ENCODE measurements at regions not wholly inside any gene's neighbourhood (a gene's known extent, or its start where the extent isn't known, plus 50 kb on each side); places are given as distances from the start of the nearest gene placed in this dataset.

- no peak for ATAC-seq
- no peak for TF ChIP-seq OSR1 (CRISPR knock-in tag; IDR thresholded peaks at IDR 0.05)
- TF ChIP-seq, protein P1, sequence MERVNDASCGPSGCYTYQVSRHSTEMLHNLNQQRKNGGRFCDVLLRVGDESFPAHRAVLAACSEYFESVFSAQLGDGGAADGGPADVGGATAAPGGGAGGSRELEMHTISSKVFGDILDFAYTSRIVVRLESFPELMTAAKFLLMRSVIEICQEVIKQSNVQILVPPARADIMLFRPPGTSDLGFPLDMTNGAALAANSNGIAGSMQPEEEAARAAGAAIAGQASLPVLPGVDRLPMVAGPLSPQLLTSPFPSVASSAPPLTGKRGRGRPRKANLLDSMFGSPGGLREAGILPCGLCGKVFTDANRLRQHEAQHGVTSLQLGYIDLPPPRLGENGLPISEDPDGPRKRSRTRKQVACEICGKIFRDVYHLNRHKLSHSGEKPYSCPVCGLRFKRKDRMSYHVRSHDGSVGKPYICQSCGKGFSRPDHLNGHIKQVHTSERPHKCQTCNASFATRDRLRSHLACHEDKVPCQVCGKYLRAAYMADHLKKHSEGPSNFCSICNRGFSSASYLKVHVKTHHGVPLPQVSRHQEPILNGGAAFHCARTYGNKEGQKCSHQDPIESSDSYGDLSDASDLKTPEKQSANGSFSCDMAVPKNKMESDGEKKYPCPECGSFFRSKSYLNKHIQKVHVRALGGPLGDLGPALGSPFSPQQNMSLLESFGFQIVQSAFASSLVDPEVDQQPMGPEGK (CRISPR knock-in tag; IDR thresholded peaks at IDR 0.05; ENCODE audit: borderline replicate concordance), result no peak
- no peak for TF ChIP-seq BACH2 (CRISPR knock-in tag; IDR thresholded peaks at IDR 0.05; ENCODE audit: borderline replicate concordance)
- no peak for TF ChIP-seq ZFP3 (CRISPR knock-in tag; IDR thresholded peaks at IDR 0.05)
- no peak for TF ChIP-seq PPARA (CRISPR knock-in tag; IDR thresholded peaks at IDR 0.05; ENCODE audit: borderline replicate concordance)
- TF ChIP-seq ARNTL (CRISPR knock-in tag; IDR thresholded peaks at IDR 0.05; ENCODE audit: borderline replicate concordance, low read depth), result no peak
- TF ChIP-seq ESRRG (CRISPR knock-in tag; IDR thresholded peaks at IDR 0.05), result no peak
- TF ChIP-seq ZFP30 (CRISPR knock-in tag; IDR thresholded peaks at IDR 0.05), result no peak
- TF ChIP-seq GLIS3 (CRISPR knock-in tag; IDR thresholded peaks at IDR 0.05), result no peak
- TF ChIP-seq CREB5 (CRISPR knock-in tag; IDR thresholded peaks at IDR 0.05; ENCODE audit: low read depth), result no peak
- no peak for TF ChIP-seq ZNF70 (CRISPR knock-in tag; IDR thresholded peaks at IDR 0.05)
- TF ChIP-seq ISL1 (CRISPR knock-in tag; IDR thresholded peaks at IDR 0.05), result no peak
- no peak for TF ChIP-seq POU6F1 (CRISPR knock-in tag; IDR thresholded peaks at IDR 0.05; ENCODE audit: borderline replicate concordance, low read depth)
- no peak for TF ChIP-seq CSRNP3 (CRISPR knock-in tag; IDR thresholded peaks at IDR 0.05)
- no peak for TF ChIP-seq ZNF565 (CRISPR knock-in tag; conservative IDR thresholded peaks at IDR 0.05; ENCODE audit: low read depth)
- no peak for TF ChIP-seq TOX (CRISPR knock-in tag; IDR thresholded peaks at IDR 0.05; ENCODE audit: borderline replicate concordance)
- no peak for TF ChIP-seq TCF4 (CRISPR knock-in tag; IDR thresholded peaks at IDR 0.05; ENCODE audit: borderline replicate concordance)
- TF ChIP-seq ZC3H10 (CRISPR knock-in tag; IDR thresholded peaks at IDR 0.05), result no peak
- TF ChIP-seq, protein P2, sequence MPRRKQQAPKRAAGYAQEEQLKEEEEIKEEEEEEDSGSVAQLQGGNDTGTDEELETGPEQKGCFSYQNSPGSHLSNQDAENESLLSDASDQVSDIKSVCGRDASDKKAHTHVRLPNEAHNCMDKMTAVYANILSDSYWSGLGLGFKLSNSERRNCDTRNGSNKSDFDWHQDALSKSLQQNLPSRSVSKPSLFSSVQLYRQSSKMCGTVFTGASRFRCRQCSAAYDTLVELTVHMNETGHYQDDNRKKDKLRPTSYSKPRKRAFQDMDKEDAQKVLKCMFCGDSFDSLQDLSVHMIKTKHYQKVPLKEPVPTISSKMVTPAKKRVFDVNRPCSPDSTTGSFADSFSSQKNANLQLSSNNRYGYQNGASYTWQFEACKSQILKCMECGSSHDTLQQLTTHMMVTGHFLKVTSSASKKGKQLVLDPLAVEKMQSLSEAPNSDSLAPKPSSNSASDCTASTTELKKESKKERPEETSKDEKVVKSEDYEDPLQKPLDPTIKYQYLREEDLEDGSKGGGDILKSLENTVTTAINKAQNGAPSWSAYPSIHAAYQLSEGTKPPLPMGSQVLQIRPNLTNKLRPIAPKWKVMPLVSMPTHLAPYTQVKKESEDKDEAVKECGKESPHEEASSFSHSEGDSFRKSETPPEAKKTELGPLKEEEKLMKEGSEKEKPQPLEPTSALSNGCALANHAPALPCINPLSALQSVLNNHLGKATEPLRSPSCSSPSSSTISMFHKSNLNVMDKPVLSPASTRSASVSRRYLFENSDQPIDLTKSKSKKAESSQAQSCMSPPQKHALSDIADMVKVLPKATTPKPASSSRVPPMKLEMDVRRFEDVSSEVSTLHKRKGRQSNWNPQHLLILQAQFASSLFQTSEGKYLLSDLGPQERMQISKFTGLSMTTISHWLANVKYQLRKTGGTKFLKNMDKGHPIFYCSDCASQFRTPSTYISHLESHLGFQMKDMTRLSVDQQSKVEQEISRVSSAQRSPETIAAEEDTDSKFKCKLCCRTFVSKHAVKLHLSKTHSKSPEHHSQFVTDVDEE (CRISPR knock-in tag; IDR thresholded peaks at IDR 0.05), result no peak
Observed at GRCh38 chr5:23588841-23589326, 81.5 kb downstream of the PRDM9 start.

GRCh38 chr5:23591250-23591649, 83.8 kb downstream of the PRDM9 start:
- ATAC-seq, result no peak

More at GRCh38 chr5:23591250-23591649, 83.8 kb downstream of the PRDM9 start:
- TF ChIP-seq CREB5 (CRISPR knock-in tag; IDR thresholded peaks at IDR 0.05; ENCODE audit: low read depth) (no peak), ZFP3 (CRISPR knock-in tag; IDR thresholded peaks at IDR 0.05) (no peak), ZNF8 (CRISPR knock-in tag; IDR thresholded peaks at IDR 0.05) (no peak)

Data from SK-N-SH treated with all-trans-retinoic acid at 6 μM for 48 hours (cell line).